HG03045 (cell line): ENCODE measurements at regions not wholly inside any gene's neighbourhood (a gene's known extent, or its start where the extent isn't known, plus 50 kb on each side); places are given as distances from the start of the nearest gene placed in this dataset.
"Not testable (repeated sequence)": the region's sequence is repeated elsewhere in the genome, so short reads cannot be mapped to it uniquely, and the experiment has no call there.

ENCODE experiments used
- ATAC-seq: cut with Tn5 transposase; IDR thresholded peaks from one replicate; pipeline ENCODE4 v1.9.1; 2021; ENCODE audit warnings: mild to moderate bottlenecking, moderate library complexity; ENCODE audit not compliant: unreplicated experiment

- ATAC-seq, result not testable (repeated sequence)
These were observed 521.1 kb downstream of the ETNK1 start for GRCh38 chr12:23146070-23146469.

- no peak for ATAC-seq
These were observed 543.5 kb downstream of the ETNK1 start for GRCh38 chr12:23168459-23168858.

GRCh38 chr12:23169012-23169695, 544.2 kb downstream of the ETNK1 start:
- ATAC-seq, result no peak

- ATAC-seq, result no peak
These were observed 544.7 kb downstream of the ETNK1 start for GRCh38 chr12:23169696-23170013.

GRCh38 chr12:23174917-23175316, 549.9 kb downstream of the ETNK1 start:
- ATAC-seq, result no peak

- ATAC-seq, result no peak
These were observed 560.4 kb downstream of the ETNK1 start for GRCh38 chr12:23185346-23185745.

GRCh38 chr12:23186950-23187349, 562.0 kb downstream of the ETNK1 start:
- ATAC-seq, result no peak

GRCh38 chr12:23193552-23193951, 568.6 kb downstream of the ETNK1 start:
- no peak for ATAC-seq

GRCh38 chr12:23197266-23197665, 572.3 kb downstream of the ETNK1 start:
- no peak for ATAC-seq

- ATAC-seq, result no peak
These were observed 577.8 kb downstream of the ETNK1 start for GRCh38 chr12:23202728-23203127.

GRCh38 chr12:23204933-23205778, 580.2 kb downstream of the ETNK1 start:
- peak; percentile 94 for ATAC-seq

GRCh38 chr12:23209793-23210192, 584.8 kb downstream of the ETNK1 start:
- ATAC-seq, result no peak

- ATAC-seq, result no peak
These were observed 585.6 kb downstream of the ETNK1 start for GRCh38 chr12:23210573-23210972.

- ATAC-seq, result no peak
These were observed 586.7 kb downstream of the ETNK1 start for GRCh38 chr12:23211384-23212320.

- ATAC-seq, result no peak
These were observed 592.2 kb downstream of the ETNK1 start for GRCh38 chr12:23217158-23217557.

GRCh38 chr12:23217667-23218066, 592.7 kb downstream of the ETNK1 start:
- no peak for ATAC-seq

- ATAC-seq, result no peak
These were observed 596.1 kb downstream of the ETNK1 start for GRCh38 chr12:23221066-23221465.

- ATAC-seq, result no peak
These were observed 597.0 kb downstream of the ETNK1 start for GRCh38 chr12:23221926-23222325.

GRCh38 chr12:23222801-23223200, 597.8 kb downstream of the ETNK1 start:
- no peak for ATAC-seq

- ATAC-seq, result no peak
These were observed 603.1 kb downstream of the ETNK1 start for GRCh38 chr12:23228101-23228500.

GRCh38 chr12:23230899-23231298, 605.9 kb downstream of the ETNK1 start:
- no peak for ATAC-seq
